T-helper 1 cell treated with Interleukin-12 subunit alpha and Interleukin-12 subunit beta and Interleukin-4 antibody, amounts not matched to agents 30 ng/mL and 1 ng/mL, for 36 hours (primary cell): ENCODE measurements at regions not wholly inside any gene's neighbourhood (a gene's known extent, or its start where the extent isn't known, plus 50 kb on each side); places are given as distances from the start of the nearest gene placed in this dataset.

Experiments
- intact Hi-C: fragments of 100-400 bp; cut with micrococcal nuclease; formaldehyde crosslinking; loops from one replicate; pipeline ENCODE4 v1.15.1; 2024

- intact Hi-C loops: no loop called here
These were observed 175.2 kb upstream of the PKDCC start for GRCh38 chr2:41872646-41873045.

DNA sequence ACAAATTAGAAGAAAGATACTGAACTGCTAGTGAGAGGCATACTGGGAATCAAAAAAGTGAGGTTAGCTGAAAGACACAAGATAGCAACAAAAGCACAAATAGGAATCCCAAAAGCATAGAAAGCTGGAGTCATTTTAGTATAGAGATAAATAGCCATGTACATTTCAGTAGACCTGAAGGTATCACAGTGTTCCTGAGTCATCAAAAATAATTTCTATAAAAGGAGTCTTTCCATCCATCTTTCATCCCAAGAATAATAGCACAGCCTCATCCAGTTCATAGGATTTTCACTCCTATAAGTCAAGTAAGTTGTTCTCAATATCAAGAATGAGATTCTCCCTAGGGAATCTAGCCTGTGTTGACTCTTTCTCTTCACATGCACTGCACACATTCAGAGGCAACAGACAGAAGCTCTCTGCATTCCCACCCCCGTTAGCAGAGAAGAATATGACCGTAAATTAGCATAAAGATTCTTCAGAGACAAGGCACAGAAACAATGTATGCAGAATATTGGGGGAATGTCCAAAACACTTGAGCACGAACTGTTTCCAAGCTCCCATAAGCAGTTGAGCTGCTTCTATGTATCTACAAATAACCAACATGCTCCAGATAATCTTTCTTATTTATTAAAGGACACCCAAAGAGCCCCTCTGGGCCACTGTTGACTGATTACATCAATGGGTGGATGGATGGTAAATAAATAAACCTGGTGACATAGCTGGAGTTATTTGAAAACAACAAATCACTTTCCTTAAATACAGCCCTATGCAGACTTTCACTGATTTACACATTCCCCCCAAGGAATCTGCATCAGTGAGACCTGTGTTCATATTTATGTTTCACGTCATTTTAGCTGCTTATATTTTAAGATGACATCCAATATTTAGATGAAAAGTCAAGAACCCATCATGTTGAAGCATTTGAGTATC is 174.5 kb upstream of the PKDCC start:
- intact Hi-C loops: no loop called here

- intact Hi-C loops: no loop called here
These were observed 170.6 kb upstream of the PKDCC start for GRCh38 chr2:41877114-41877678.

GRCh38 chr2:41878056-41878455 is 169.8 kb upstream of the PKDCC start:
- intact Hi-C loops: no loop called here

DNA sequence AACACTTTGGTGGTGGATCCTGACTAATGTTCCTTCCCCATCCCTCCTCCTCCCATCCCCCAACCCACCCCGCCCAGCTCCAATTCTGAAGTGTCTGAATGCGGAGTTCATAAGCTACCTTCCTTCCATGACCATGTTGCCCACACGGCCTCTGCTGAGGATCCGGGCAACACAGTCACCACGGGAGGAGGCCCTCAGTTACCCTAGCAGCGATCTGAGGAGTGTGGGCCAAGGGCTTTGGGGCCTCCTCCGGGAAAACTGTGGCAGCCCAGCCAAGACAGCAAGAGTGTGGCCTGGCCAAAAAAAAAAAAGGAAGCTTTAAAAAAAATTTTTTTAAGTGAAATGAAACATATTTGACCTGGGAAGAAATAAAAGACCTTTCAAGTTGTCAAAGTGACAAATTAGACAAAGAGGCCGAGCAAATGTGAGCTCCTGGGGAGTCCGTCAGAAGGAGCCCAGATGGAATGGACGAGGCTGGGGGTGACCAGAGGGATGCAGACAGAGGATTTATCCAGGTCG is 169.0 kb upstream of the PKDCC start:
- intact Hi-C loops: no loop called here

GRCh38 chr2:41879235-41879916 is 168.4 kb upstream of the PKDCC start:
- intact Hi-C loops: no loop called here

- intact Hi-C loops: no loop called here
These were observed 167.1 kb upstream of the PKDCC start for GRCh38 chr2:41880561-41881243.

DNA sequence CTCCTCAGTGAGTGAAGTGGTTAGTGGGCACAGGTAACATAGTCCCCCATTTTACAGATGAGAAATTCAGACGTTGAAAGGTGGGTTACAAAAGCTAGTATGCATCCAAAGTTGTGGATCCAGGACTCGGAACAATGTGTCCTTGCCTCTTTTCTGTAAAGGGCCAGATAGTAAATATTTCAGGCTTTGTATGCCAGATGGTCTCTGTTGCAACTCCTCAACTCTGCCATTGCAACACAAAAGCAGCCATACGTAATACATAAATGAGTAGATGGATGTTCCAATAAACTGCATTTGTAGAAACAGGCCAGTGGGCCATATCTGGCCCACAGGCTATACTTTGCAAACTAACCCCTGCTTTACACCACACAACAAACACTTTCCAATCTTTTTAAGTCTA is 166.6 kb upstream of the PKDCC start:
- intact Hi-C loops: no loop called here

- intact Hi-C loops: no loop called here
These were observed 163.1 kb upstream of the PKDCC start for GRCh38 chr2:41884718-41885117.

GRCh38 chr2:41886145-41886664 is 161.6 kb upstream of the PKDCC start:
- intact Hi-C loops: no loop called here

DNA sequence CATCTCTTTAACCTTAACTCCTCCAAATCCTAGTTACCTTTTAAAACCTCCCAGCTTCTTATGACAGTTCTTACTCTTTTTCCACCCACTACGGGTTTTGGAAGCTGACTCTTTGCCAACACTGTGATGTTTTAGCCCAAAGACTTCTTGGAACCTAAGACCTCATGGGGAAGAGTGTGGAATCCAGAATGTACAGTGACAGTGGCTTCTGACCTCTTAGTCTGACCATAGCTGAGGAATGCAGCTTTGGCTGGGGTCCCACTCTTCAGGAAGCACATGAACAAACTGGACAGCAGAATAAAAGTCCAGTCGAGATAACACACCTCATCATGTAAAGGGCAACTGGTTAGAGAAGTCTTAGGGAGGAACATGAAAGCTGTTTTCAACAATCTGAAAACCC is 161.1 kb upstream of the PKDCC start:
- intact Hi-C loops: no loop called here

DNA sequence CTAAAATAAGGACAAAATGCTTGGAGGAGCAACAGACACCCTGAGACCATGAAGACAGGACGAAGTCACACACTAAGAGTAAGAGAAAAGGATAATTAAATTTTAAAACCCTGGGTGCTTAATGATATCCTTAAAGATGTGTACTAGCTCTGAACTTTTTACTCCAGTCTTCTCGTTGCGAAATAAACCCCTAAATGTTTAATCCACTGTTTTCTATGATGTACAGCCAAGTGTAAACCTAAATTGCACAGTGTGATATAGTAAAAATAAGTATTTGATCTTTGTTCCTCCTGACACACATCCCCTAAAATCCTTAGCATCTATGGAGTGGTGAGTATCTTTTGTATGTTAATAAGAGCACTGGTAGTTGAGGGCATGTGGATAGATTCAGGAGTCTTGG is 157.5 kb upstream of the PKDCC start:
- intact Hi-C loops: no loop called here

GRCh38 chr2:41892476-41892875 is 155.3 kb upstream of the PKDCC start:
- intact Hi-C loops: no loop called here

- intact Hi-C loops: no loop called here
These were observed 153.1 kb upstream of the PKDCC start for GRCh38 chr2:41894563-41895333.

DNA sequence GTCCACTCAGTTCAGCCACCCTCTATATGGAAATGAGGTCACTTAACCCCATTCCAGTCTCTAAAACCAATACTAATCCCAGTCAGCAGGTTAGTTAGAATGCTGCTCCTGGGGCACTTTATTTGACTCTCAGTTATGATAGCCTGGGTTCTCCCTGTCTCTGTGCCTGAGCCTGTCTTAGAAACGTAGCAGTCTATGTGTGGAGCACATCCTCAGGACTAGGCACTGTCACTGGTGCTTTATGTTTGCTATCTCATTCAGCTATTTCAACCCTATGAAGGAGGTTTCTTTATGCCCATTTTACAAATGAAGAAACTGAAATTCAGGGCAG is 152.5 kb upstream of the PKDCC start:
- intact Hi-C loops: no loop called here

DNA sequence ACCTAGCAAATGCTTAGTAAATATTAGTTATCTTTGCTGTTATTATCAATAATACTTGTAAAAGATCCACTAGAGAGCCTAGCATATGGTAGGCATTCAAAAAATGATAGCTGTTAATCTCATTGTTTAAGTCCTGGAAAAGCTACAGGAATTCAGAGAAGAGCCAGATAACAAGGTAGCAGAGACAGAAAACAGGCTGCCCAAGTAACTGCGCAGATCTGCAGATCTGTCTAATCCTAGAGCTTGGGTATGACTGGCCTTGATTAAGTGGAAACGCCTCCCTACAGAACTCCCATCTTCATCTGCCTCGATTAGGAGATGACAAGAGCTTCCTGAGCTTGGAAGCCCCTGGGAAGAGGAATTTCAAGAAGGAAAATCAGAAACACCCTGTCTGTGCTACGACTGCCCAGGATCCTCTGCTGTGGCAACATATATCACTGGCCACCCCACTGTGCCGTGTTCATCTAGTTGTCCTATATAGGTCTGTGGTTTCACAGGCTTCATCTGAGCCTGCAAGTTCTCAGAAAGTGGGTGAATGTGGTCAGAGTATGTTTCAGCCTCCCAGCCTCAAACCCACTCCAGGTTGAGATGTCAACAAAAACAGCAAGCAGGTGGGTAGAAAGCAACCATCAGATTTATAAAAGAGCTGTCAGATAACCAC is 151.5 kb upstream of the PKDCC start:
- intact Hi-C loops: no loop called here

DNA sequence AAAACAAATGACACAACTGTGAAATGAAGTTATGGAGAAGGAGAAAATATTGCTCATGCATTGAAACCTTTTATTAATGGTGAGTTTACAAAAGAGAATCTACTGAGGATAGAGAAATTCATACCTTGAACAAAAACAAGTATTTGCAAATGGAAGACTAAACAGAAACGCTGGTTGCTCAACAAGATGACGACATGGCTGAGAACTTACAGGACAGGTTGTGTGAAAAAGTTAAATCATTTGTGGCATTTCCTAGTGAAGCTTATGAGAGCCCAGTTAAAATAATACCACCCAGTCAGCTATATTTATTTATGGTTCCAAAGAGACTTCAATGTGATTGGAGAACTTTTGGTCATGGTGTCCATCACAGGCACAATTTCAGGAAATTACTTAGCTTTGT is 148.6 kb upstream of the PKDCC start:
- intact Hi-C loops: no loop called here

DNA sequence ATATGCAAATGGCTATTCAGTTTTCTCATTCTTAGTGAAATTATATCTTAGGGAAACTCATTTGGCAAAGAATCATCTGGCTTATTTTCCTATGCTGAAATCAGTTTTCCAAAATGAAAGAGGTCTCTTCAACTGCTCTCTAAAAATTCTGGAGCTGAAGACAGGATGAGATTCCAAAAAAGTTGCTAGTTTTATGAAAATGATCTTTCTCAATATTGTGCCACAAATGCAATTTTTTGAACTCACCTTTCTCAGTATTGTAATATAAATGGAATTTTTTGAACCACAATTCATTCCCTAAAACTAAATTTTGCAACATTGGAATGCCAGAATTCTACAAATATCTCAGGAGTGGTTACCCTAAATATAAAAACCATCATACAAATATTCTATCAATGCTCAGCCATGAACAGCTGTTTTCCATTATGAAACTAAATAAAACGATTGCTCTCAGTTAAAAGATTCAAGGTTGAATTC is 147.7 kb upstream of the PKDCC start:
- intact Hi-C loops: no loop called here

- intact Hi-C loops: no loop called here
These were observed 144.9 kb upstream of the PKDCC start for GRCh38 chr2:41902897-41903296.
